Lung (tissue), 11 donors: ENCODE measurements at regions not wholly inside any gene's neighbourhood (a gene's known extent, or its start where the extent isn't known, plus 50 kb on each side); places are given as distances from the start of the nearest gene placed in this dataset.

Source experiments
- ATAC-seq: fragments of 200-7000 bp; cut with Tn5 transposase; one replicate; pipeline ENCODE4 v1.9.1; 2020; ENCODE audit warnings: moderate number of reproducible peaks; ENCODE audit not compliant: insufficient read depth, low FRiP score
- DNase-seq, 3 donors: peaks; one replicate each; pipeline ENCODE4 v3.0.0-alpha.2; 2013 to 2017
- H3K27ac ChIP-seq, 2 donors: one replicate each; pipeline ENCODE4 v1.5.1; 2013; ENCODE audit warnings: mild to moderate bottlenecking in 2 of 2, moderate library complexity in 2 of 2, control low read depth in 1 of 2, inconsistent platforms in 1 of 2, low read depth in 1 of 2, low read length in 1 of 2
- H3K27me3 ChIP-seq, 3 donors: one replicate each; pipeline ENCODE4 v1.5.1; 2013; ENCODE audit warnings: low read length in 2 of 3; ENCODE audit not compliant: control insufficient read depth in 3 of 3, insufficient read depth in 3 of 3
- H3K36me3 ChIP-seq, 4 donors: one replicate each; pipeline ENCODE4 v1.5.1; 2013; ENCODE audit warnings: low read length in 4 of 4, mild to moderate bottlenecking in 1 of 4, moderate library complexity in 1 of 4; ENCODE audit not compliant: control insufficient read depth in 4 of 4, insufficient read depth in 4 of 4
- H3K4me1 ChIP-seq, 5 donors: one replicate each; pipeline ENCODE4 v1.5.1; 2013; ENCODE audit warnings: low read length in 5 of 5, mild to moderate bottlenecking in 2 of 5, moderate library complexity in 1 of 5; ENCODE audit not compliant: control insufficient read depth in 5 of 5, insufficient read depth in 5 of 5
- H3K4me3 ChIP-seq: one replicate; pipeline ENCODE4 v1.5.1; 2013; ENCODE audit warnings: mild to moderate bottlenecking, control low read depth, moderate library complexity
- H3K9ac ChIP-seq, 2 donors: one replicate each; pipeline ENCODE4 v1.5.1; 2013; ENCODE audit warnings: low read length in 2 of 2, control low read depth in 1 of 2; ENCODE audit not compliant: insufficient read depth in 1 of 2
- H3K9me3 ChIP-seq, 4 donors: one replicate each; pipeline ENCODE4 v1.5.1; 2013; ENCODE audit warnings: low read length in 3 of 4, mild to moderate bottlenecking in 1 of 4, moderate library complexity in 1 of 4; ENCODE audit not compliant: control insufficient read depth in 4 of 4, insufficient read depth in 3 of 4
- CTCF ChIP-seq: IDR thresholded peaks from 2 replicates; pipeline ENCODE4 v1.5.1; 2012; ENCODE audit warnings: mild to moderate bottlenecking; ENCODE audit errors: control extremely low read depth, extremely low read depth
- WGBS, 2 donors: extraction: QIAGEN DNeasy Blood & Tissue Kit; methylation state at CpG; one replicate each; pipeline ENCODE4 v1.1.7; 2013; 5-methylcytosine and 5-hydroxymethylcytosine counted together
- donor health status: control.
- donor health status: control.
- donor health status: Bipolar disorder and iron deficiency.
- donor health status: healthy.
- donor health status: DM: yes; HTN: yes; CAD: no.

DNA sequence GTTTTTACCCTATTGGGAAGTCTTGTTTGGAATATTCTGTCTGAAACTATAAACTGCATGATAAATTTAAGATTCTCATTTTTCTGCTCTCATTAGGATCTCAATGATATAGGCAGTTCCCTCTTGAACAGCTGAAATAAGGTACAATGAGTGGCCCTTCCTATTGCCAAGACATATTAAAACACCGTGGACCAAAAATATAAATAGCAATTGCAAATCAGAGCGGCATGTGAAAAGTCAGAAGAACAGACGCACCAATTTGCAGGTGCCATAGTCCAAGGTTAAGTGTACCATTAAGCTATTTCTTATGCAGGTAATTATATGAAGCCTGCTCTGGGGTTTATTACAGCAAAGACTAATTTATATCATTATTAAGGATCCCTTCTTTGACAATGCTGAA, 920.8 kb upstream of the CELF2 start:
- no peak overlapping the region for H3K4me3 ChIP-seq
- no peak overlapping the region for H3K27ac ChIP-seq
- peaks cover 0 to 19% (median 0%) of the 10 kb centered on the region in 5 donors for H3K4me1 ChIP-seq
- ATAC-seq (no peak), DNase-seq (no peak)
- no peak overlapping the region for H3K9ac ChIP-seq
- no peaks in the 10 kb centered on the region for H3K9me3 ChIP-seq
- no peaks in the 10 kb centered on the region for H3K27me3 ChIP-seq
- no peaks in the 10 kb centered on the region for H3K36me3 ChIP-seq
- TF ChIP-seq CTCF = no peak
- WGBS, 2 donors = 90 to 93% methylated on average over 3 of the region's 3 CpGs

- Histone ChIP-seq H3K9ac (no peak overlapping the region), H3K36me3 (no peaks in the 10 kb centered on the region), H3K27ac (no peak overlapping the region), H3K9me3 (peaks cover 0 to under 1% (median 0%) of the 10 kb centered on the region in 4 donors), H3K4me3 (no peak overlapping the region), H3K4me1 (peaks cover 0 to 2% (median 0%) of the 10 kb centered on the region in 5 donors), H3K27me3 (no peaks in the 10 kb centered on the region)
- 91 to 98% methylated on average over 5 of the region's 5 CpGs for WGBS, 2 donors
- TF ChIP-seq CTCF = no peak
- DNase-seq (no peak), ATAC-seq (no peak)
Observed at GRCh38 chr10:10101106-10101505, 916.6 kb upstream of the CELF2 start.

GRCh38 chr10:10110844-10111490, 906.7 kb upstream of the CELF2 start:
- H3K27ac ChIP-seq = no peak overlapping the region
- H3K4me1 ChIP-seq = no peaks in the 10 kb centered on the region
- no peak for ATAC-seq
- peaks cover 0 to 3% (median 0%) of the 10 kb centered on the region in 3 donors for H3K27me3 ChIP-seq
- H3K36me3 ChIP-seq = no peaks in the 10 kb centered on the region
- DNase-seq = no peak
- no peak overlapping the region for H3K4me3 ChIP-seq
- no peak overlapping the region for H3K9ac ChIP-seq
- no peak for TF ChIP-seq CTCF
- peaks cover 0 to 3% (median 0%) of the 10 kb centered on the region in 4 donors for H3K9me3 ChIP-seq
- 93% methylated on average over 5 of the region's 5 CpGs for WGBS, 2 donors

DNA sequence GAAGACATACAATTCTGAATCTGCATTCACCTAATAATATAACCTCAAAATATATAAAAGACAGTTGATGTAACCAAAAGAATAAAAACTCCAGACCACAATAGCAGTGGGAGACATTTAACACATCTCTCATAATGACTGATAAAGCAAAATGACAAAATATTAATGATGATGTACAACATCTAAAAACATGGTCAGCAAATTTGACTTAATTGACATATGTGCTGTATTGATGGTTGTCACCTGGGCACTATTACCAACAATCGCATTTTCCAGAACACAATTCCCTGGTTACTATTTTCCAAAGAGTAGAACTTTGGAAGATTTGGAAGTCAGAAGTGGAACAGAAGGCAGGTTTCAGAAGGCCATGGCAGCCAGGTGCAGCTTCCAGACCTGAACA, 899.5 kb upstream of the CELF2 start:
- H3K4me1 ChIP-seq = peaks cover 0 to 7% (median 0%) of the 10 kb centered on the region in 5 donors
- DNase-seq (no peak), ATAC-seq (no peak)
- no peak overlapping the region for H3K4me3 ChIP-seq
- no peaks in the 10 kb centered on the region for H3K9me3 ChIP-seq
- no peak overlapping the region for H3K9ac ChIP-seq
- TF ChIP-seq CTCF = no peak
- H3K27me3 ChIP-seq = no peaks in the 10 kb centered on the region
- 95 to 100% methylated on average over 1 of the region's 1 CpG for WGBS, 2 donors
- no peak overlapping the region for H3K27ac ChIP-seq
- H3K36me3 ChIP-seq = no peaks in the 10 kb centered on the region
